OCI-LY1 (cell line): ENCODE measurements at regions not wholly inside any gene's neighbourhood (a gene's known extent, or its start where the extent isn't known, plus 50 kb on each side); places are given as distances from the start of the nearest gene placed in this dataset.

Source experiments
- H2AFZ ChIP-seq: fragments of 200-600 bp; sonication (generic), shearing (Covaris generic); 2 replicates; pipeline ENCODE4 v1.6.0; 2014; ENCODE audit warnings: antibody characterized with exemption, mild to moderate bottlenecking, low read length
- H3F3A ChIP-seq: fragments of 200-600 bp; sonication (generic), shearing (Covaris generic); 2 replicates; pipeline ENCODE4 v1.6.0; 2014; ENCODE audit warnings: mild to moderate bottlenecking, antibody characterized with exemption, low read length, moderate library complexity; ENCODE audit not compliant: insufficient read depth
- H3K27ac ChIP-seq: fragments of 200-600 bp; sonication (generic); 2 replicates; pipeline ENCODE4 v1.5.1; 2014; ENCODE audit warnings: low read length, mixed run types, mild to moderate bottlenecking, low read depth; ENCODE audit not compliant: poor library complexity, severe bottlenecking
- H3K27me3 ChIP-seq: fragments of 200-600 bp; sonication (generic); 2 replicates; pipeline ENCODE4 v1.6.0; 2014; ENCODE audit warnings: antibody characterized with exemption, mild to moderate bottlenecking, low read length, moderate library complexity; ENCODE audit not compliant: insufficient read depth
- H3K36me3 ChIP-seq: fragments of 200-600 bp; sonication (generic); 2 replicates; pipeline ENCODE4 v1.6.1; 2014; ENCODE audit warnings: mild to moderate bottlenecking, antibody characterized with exemption, low read length, moderate library complexity, mixed read lengths; ENCODE audit not compliant: insufficient read depth
- H3K4me1 ChIP-seq: fragments of 200-600 bp; sonication (generic); 2 replicates; pipeline ENCODE4 v1.5.1; 2014; ENCODE audit warnings: mild to moderate bottlenecking, low read length, moderate library complexity; ENCODE audit not compliant: insufficient read depth, severe bottlenecking
- H3K4me2 ChIP-seq: fragments of 200-600 bp; sonication (generic), shearing (Covaris generic); 2 replicates; pipeline ENCODE4 v1.6.1; 2014; ENCODE audit warnings: low read length
- H3K4me3 ChIP-seq: fragments of 200-600 bp; sonication (generic); 2 replicates; pipeline ENCODE4 v1.5.1; 2014; ENCODE audit warnings: low read length, low read depth, mild to moderate bottlenecking, mixed read lengths; ENCODE audit not compliant: poor library complexity, severe bottlenecking
- H3K79me2 ChIP-seq: fragments of 200-600 bp; shearing (Covaris generic); 2 replicates; pipeline ENCODE4 v1.6.1; 2016; ENCODE audit warnings: mixed run types, low read length, mixed read lengths; ENCODE audit not compliant: insufficient read depth
- H3K9ac ChIP-seq: fragments of 200-600 bp; sonication (generic), shearing (Covaris generic); 2 replicates; pipeline ENCODE4 v1.6.1; 2014; ENCODE audit warnings: mild to moderate bottlenecking, low read length, mixed read lengths
- H3K9me2 ChIP-seq: fragments of 200-600 bp; sonication (generic), shearing (Covaris generic); 2 replicates; pipeline ENCODE4 v1.6.1; 2014; ENCODE audit warnings: low read depth, mild to moderate bottlenecking, low read length, mixed read lengths
- H3K9me3 ChIP-seq: fragments of 200-600 bp; shearing (Covaris generic); 2 replicates; pipeline ENCODE4 v1.6.1; 2014; ENCODE audit warnings: low read length, mixed read lengths
- H4K20me1 ChIP-seq: fragments of 200-600 bp; sonication (generic), shearing (Covaris generic); 2 replicates; pipeline ENCODE4 v1.6.0; 2016; ENCODE audit warnings: mild to moderate bottlenecking, low read length; ENCODE audit not compliant: insufficient read depth
- EZH2 ChIP-seq: fragments of 200-600 bp; sonication (generic), shearing (Covaris generic); IDR thresholded peaks from 2 replicates; pipeline ENCODE4 v1.8.0; 2017; ENCODE audit warnings: borderline replicate concordance, mixed run types, mild to moderate bottlenecking, antibody characterized with exemption, low read length, moderate library complexity, mixed read lengths
- TF ChIP-seq, protein P1 (sequence below): fragments of 200-600 bp; sonication (generic), shearing (Covaris generic); IDR thresholded peaks from 2 replicates; pipeline ENCODE4 v1.5.1; 2017; ENCODE audit warnings: mild to moderate bottlenecking, antibody characterized with exemption, low read length, moderate library complexity, mixed read lengths

DNA sequence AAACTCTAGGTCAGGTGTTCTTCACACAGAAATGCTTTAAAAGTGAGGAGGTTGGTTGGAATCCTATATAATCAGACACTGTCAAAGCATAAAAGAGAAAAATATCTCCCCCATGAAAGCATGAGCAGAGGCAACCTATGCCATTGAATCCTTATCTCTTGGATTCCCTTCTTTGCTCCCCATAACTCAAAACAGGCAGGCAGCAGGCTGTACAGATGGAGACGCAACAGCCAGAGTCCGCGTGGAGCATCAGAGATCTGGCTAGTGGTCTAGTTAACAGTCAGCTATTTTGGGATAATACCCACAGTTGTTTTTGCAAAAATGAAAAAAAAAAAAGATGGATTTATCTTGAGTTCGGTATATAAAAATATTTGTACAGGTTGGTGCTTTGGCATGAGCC, 490.0 kb upstream of the TENM3 start:
- no peaks in the 10 kb centered on the region for H3K9me3 ChIP-seq
- no peaks in the 10 kb centered on the region for H3K4me1 ChIP-seq
- TF ChIP-seq EZH2: no peak
- TF ChIP-seq, protein P1, sequence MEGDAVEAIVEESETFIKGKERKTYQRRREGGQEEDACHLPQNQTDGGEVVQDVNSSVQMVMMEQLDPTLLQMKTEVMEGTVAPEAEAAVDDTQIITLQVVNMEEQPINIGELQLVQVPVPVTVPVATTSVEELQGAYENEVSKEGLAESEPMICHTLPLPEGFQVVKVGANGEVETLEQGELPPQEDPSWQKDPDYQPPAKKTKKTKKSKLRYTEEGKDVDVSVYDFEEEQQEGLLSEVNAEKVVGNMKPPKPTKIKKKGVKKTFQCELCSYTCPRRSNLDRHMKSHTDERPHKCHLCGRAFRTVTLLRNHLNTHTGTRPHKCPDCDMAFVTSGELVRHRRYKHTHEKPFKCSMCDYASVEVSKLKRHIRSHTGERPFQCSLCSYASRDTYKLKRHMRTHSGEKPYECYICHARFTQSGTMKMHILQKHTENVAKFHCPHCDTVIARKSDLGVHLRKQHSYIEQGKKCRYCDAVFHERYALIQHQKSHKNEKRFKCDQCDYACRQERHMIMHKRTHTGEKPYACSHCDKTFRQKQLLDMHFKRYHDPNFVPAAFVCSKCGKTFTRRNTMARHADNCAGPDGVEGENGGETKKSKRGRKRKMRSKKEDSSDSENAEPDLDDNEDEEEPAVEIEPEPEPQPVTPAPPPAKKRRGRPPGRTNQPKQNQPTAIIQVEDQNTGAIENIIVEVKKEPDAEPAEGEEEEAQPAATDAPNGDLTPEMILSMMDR: no peak
- H4K20me1 ChIP-seq: no peaks in the 10 kb centered on the region
- H3K27me3 ChIP-seq: no peaks in the 10 kb centered on the region
- H3K36me3 ChIP-seq: no peaks in the 10 kb centered on the region
- H3K79me2 ChIP-seq: no peaks in the 10 kb centered on the region
- no peak overlapping the region for H3K9ac ChIP-seq
- no peak overlapping the region for H3K27ac ChIP-seq
- no peak overlapping the region for H2AFZ ChIP-seq
- H3K9me2 ChIP-seq: no peaks in the 10 kb centered on the region
- no peak overlapping the region for H3K4me2 ChIP-seq
- no peak overlapping the region for H3K4me3 ChIP-seq
- no peaks in the 10 kb centered on the region for H3F3A ChIP-seq

DNA sequence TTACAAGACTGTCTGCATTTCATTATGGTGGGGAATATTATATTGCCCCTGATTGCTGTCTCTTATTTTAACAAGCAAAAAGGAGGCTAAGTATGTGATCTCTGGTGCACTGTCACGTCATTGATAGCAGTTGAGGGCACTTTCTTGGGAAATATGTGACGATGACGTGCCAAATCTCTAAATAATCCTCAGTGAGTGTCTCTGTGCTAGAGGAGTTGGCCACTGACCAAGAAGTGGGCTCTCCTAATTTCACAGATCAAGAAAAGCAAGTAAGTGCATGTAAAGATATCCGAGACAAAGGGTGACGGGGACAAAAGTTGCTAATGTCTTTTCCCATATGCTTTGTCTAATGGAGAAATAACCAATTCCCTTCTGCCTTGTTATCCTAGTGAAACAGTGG, 487.4 kb upstream of the TENM3 start:
- Histone ChIP-seq H3K27me3 (no peaks in the 10 kb centered on the region), H2AFZ (no peak overlapping the region), H3K36me3 (no peaks in the 10 kb centered on the region), H4K20me1 (no peaks in the 10 kb centered on the region), H3K9me3 (no peaks in the 10 kb centered on the region), H3K4me3 (no peak overlapping the region), H3K79me2 (no peaks in the 10 kb centered on the region), H3F3A (no peaks in the 10 kb centered on the region), H3K27ac (no peak overlapping the region), H3K4me1 (no peaks in the 10 kb centered on the region), H3K9ac (no peak overlapping the region), H3K9me2 (no peaks in the 10 kb centered on the region), H3K4me2 (no peak overlapping the region)
- TF ChIP-seq, protein P1: no peak
- TF ChIP-seq EZH2: no peak

DNA sequence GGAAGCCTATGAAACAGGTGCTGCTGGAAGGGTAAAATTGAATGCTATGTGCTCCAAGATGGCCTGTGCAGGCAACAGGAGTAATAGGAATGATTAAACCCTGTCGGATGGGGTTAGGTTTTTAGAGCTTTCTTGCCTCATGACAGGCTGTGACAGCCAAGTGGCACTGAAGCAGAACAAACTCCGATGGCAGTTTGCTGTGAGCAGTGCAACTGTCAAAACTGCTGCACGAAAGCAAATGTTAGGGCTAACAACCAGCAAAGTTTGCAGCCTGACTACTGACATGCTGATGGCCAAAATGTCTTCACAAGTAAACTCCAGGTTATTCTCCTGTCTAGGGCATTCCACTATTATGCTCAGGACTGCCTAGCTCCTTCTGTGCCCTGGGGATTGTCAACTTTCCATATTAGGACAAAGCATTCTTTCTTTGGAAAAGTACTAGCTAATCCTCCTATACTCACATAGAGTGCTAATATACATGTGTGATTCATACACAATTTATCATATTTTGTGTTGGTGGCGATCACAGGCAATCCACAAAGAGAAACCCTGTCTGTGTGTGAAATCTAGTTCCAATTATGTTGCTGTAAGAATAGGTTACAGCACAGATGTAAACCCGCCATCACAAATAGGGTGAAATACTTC, 486.6 kb upstream of the TENM3 start:
- Histone ChIP-seq H3K79me2 (no peaks in the 10 kb centered on the region), H3K9me2 (no peaks in the 10 kb centered on the region), H3K27ac (no peak overlapping the region), H2AFZ (no peak overlapping the region), H3K4me3 (no peak overlapping the region), H3K4me2 (no peak overlapping the region), H3K27me3 (no peaks in the 10 kb centered on the region), H3K9me3 (no peaks in the 10 kb centered on the region), H3K9ac (no peak overlapping the region), H4K20me1 (no peaks in the 10 kb centered on the region), H3K36me3 (no peaks in the 10 kb centered on the region), H3K4me1 (no peaks in the 10 kb centered on the region), H3F3A (no peaks in the 10 kb centered on the region)
- TF ChIP-seq EZH2: no peak
- TF ChIP-seq, protein P1: no peak
